HL-60 (cell line): ENCODE measurements at regions not wholly inside any gene's neighbourhood (a gene's known extent, or its start where the extent isn't known, plus 50 kb on each side); places are given as distances from the start of the nearest gene placed in this dataset.
"Not testable (repeated sequence)": the region's sequence is repeated elsewhere in the genome, so short reads cannot be mapped to it uniquely, and the experiment has no call there.

Experiments
- DNase-seq, 2 experiments: peaks; one replicate each; pipeline ENCODE4 v3.0.0-alpha.2; 2010 to 2020; ENCODE audit warnings: low read depth in 1 of 2, low spot score in 1 of 2
- H3K27ac ChIP-seq: fragments of 250-450 bp; sonication (Bioruptor Pico); replicated peaks from 2 replicates; pipeline ENCODE4 v1.5.1; 2020; ENCODE audit warnings: mild to moderate bottlenecking, moderate library complexity
- H3K27me3 ChIP-seq: fragments of 250-450 bp; sonication (Bioruptor Pico); 2 replicates; pipeline ENCODE4 v1.5.1; 2021; ENCODE audit warnings: mild to moderate bottlenecking, moderate library complexity; ENCODE audit not compliant: insufficient read depth, poor library complexity, severe bottlenecking
- H3K4me3 ChIP-seq: replicated peaks from 2 replicates; pipeline ENCODE4 v1.5.1; 2011; ENCODE audit warnings: mild to moderate bottlenecking, control low read depth, low read length; ENCODE audit not compliant: insufficient read depth
- CTCF ChIP-seq: IDR thresholded peaks from one replicate; pipeline ENCODE4 v1.5.1; 2011; ENCODE audit warnings: low read length, control low read depth, inconsistent platforms; ENCODE audit not compliant: insufficient read depth
- GABPA ChIP-seq: IDR thresholded peaks from 2 replicates; pipeline ENCODE4 v1.6.1; 2012; ENCODE audit warnings: low read depth
- POLR2AphosphoS5 ChIP-seq: IDR thresholded peaks from 2 replicates; pipeline ENCODE4 v1.6.1; 2012; ENCODE audit warnings: low read depth
- SPI1 ChIP-seq: IDR thresholded peaks from 2 replicates; pipeline ENCODE4 v1.6.1; 2012; ENCODE audit warnings: low read depth, mild to moderate bottlenecking, borderline replicate concordance
- TF ChIP-seq, protein P1 (sequence below): IDR thresholded peaks from 2 replicates; pipeline ENCODE4 v1.6.1; 2012; ENCODE audit warnings: low read depth; ENCODE audit not compliant: insufficient replicate concordance

DNA sequence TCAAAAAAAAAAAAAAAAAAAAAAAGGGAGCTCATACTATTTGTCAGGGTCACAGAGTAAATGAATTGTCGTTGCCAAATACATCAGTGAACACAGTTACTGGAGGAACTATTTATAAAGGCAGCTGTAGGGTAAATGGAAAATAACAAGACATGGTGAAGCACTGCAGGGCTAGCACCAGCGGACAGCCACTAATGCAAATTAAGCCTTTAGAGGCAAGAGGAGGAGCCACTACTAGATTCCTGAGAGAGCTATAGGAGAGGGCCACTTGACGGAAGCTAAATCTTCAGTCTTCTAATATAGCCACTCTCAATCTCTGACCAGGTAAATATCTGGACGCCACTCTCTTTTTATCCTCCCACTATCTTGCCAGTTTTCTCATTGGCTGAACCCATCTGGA is 801.2 kb upstream of the GOT2 start:
- TF ChIP-seq GABPA (no peak), SPI1 (no peak), POLR2AphosphoS5 (no peak), CTCF (no peak)
- TF ChIP-seq, protein P1, sequence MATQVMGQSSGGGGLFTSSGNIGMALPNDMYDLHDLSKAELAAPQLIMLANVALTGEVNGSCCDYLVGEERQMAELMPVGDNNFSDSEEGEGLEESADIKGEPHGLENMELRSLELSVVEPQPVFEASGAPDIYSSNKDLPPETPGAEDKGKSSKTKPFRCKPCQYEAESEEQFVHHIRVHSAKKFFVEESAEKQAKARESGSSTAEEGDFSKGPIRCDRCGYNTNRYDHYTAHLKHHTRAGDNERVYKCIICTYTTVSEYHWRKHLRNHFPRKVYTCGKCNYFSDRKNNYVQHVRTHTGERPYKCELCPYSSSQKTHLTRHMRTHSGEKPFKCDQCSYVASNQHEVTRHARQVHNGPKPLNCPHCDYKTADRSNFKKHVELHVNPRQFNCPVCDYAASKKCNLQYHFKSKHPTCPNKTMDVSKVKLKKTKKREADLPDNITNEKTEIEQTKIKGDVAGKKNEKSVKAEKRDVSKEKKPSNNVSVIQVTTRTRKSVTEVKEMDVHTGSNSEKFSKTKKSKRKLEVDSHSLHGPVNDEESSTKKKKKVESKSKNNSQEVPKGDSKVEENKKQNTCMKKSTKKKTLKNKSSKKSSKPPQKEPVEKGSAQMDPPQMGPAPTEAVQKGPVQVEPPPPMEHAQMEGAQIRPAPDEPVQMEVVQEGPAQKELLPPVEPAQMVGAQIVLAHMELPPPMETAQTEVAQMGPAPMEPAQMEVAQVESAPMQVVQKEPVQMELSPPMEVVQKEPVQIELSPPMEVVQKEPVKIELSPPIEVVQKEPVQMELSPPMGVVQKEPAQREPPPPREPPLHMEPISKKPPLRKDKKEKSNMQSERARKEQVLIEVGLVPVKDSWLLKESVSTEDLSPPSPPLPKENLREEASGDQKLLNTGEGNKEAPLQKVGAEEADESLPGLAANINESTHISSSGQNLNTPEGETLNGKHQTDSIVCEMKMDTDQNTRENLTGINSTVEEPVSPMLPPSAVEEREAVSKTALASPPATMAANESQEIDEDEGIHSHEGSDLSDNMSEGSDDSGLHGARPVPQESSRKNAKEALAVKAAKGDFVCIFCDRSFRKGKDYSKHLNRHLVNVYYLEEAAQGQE = no peak
- no peaks in the 10 kb centered on the region for H3K27me3 ChIP-seq
- DNase-seq = no peak
- no peak overlapping the region for H3K4me3 ChIP-seq
- no peak overlapping the region for H3K27ac ChIP-seq

DNA sequence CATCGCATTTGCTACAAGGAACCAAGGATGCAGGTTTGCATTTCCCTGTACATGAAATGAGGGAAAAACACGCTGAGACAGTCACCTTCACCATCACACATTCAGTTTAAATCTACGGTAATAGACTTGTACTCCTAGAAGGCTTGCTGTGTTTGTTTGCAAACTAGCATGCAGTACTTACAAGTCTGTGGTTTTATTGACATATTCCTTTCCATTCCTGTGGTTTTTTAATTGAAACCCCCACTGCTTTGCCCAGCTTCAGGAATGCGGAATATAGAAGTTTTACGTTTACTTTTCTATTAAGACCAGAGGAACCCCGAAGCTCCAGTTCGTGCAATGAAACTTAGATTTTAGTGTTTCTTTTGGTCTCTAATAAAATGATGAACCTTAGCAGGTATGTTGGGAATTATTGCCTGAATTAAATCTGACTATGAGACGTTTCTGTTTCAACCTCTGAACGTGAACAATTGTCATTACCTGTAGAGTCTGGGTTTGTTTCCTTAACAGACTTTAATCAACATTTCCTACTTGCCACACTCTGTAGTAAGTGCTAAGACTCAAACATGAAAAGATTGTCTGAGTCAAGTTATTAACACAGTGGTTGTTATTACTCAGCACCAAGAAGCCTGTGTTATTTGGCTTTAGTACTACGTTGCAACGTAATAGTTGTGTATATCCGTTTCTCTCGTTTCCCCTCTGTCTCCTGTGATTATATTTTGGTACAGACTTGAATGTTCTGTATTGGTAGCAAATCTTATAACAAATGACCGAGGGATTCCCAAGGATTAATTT is 793.3 kb upstream of the GOT2 start:
- Histone ChIP-seq H3K27ac (no peak overlapping the region), H3K27me3 (no peaks in the 10 kb centered on the region), H3K4me3 (no peak overlapping the region)
- no peak for DNase-seq
- TF ChIP-seq POLR2AphosphoS5 (no peak), GABPA (no peak), CTCF (no peak), SPI1 (no peak)
- TF ChIP-seq, protein P1 = no peak

- Histone ChIP-seq H3K27me3 (no peaks in the 10 kb centered on the region), H3K4me3 (no peak overlapping the region), H3K27ac (no peak overlapping the region)
- no peak for TF ChIP-seq SPI1
- TF ChIP-seq POLR2AphosphoS5 = no peak
- no peak for TF ChIP-seq CTCF
- no peak for TF ChIP-seq GABPA
- TF ChIP-seq, protein P1 = no peak
- no peak for DNase-seq
These were observed 788.7 kb upstream of the GOT2 start for GRCh38 chr16:59522826-59523225.

GRCh38 chr16:59518721-59519120 is 784.6 kb upstream of the GOT2 start:
- not testable (repeated sequence) for H3K27me3 ChIP-seq, DNase-seq, H3K27ac ChIP-seq, H3K4me3 ChIP-seq
